Peyer's patch (tissue), 4 donors: ENCODE measurements at regions not wholly inside any gene's neighbourhood (a gene's known extent, or its start where the extent isn't known, plus 50 kb on each side); places are given as distances from the start of the nearest gene placed in this dataset.

Experiments
- POLR2A ChIP-seq, 2 donors: fragments of 450-650 bp; IDR thresholded peaks; one replicate each; pipeline ENCODE4 v1.5.1; 2017; ENCODE audit warnings: antibody characterized with exemption in 2 of 2, mild to moderate bottlenecking in 2 of 2, moderate library complexity in 2 of 2
- TF ChIP-seq, protein P1 (sequence below), 6 experiments: fragments of 450-650 bp in 4 of 6; fragments of 200-600 bp in 2 of 6; sonication (generic) in 1 of 6; IDR thresholded peaks; one replicate each; pipeline ENCODE4 v1.5.1; 2017 to 2019; ENCODE audit warnings: antibody characterized with exemption in 6 of 6, mild to moderate bottlenecking in 3 of 6, moderate library complexity in 1 of 6

DNA sequence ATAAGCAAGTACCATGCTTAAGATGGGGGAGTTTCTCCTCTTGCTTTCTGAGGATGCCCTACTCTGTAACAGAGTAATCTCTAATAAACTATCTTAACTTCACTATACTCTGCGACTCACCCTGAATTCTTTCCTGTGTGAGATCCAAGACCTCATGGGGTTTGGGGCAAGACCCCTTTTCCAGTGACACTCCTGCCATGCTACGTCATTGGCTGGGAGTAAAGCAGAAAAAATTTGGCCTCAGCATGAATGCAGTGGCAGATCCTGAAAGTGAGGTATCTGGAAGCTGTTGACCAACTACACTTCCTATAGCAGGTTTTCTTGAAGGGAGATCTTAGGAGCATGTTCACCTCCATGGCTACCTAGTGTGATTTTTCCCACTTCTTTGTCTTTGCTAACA, 109.1 kb upstream of the MED14 start:
- TF ChIP-seq, protein P1, sequence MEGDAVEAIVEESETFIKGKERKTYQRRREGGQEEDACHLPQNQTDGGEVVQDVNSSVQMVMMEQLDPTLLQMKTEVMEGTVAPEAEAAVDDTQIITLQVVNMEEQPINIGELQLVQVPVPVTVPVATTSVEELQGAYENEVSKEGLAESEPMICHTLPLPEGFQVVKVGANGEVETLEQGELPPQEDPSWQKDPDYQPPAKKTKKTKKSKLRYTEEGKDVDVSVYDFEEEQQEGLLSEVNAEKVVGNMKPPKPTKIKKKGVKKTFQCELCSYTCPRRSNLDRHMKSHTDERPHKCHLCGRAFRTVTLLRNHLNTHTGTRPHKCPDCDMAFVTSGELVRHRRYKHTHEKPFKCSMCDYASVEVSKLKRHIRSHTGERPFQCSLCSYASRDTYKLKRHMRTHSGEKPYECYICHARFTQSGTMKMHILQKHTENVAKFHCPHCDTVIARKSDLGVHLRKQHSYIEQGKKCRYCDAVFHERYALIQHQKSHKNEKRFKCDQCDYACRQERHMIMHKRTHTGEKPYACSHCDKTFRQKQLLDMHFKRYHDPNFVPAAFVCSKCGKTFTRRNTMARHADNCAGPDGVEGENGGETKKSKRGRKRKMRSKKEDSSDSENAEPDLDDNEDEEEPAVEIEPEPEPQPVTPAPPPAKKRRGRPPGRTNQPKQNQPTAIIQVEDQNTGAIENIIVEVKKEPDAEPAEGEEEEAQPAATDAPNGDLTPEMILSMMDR (IDR thresholded peaks at IDR 0.05), result no peak
- no peak for TF ChIP-seq POLR2A (IDR thresholded peaks at IDR 0.05)
